SK-N-SH treated with all-trans-retinoic acid at 6 μM for 48 hours (cell line): ENCODE measurements at regions not wholly inside any gene's neighbourhood (a gene's known extent, or its start where the extent isn't known, plus 50 kb on each side); places are given as distances from the start of the nearest gene placed in this dataset.

Experiments
- ATAC-seq: fragments of 200-7000 bp; cut with Tn5 transposase; 3 replicates; pipeline ENCODE4 v1.9.1; 2020; ENCODE audit warnings: mild to moderate bottlenecking, moderate library complexity
- ARNTL ChIP-seq: fragments of 450-650 bp; formaldehyde crosslinking; IDR thresholded peaks from 2 replicates; pipeline ENCODE4 v1.5.0; 2020; ENCODE audit warnings: low read depth, mild to moderate bottlenecking, moderate library complexity, borderline replicate concordance
- BACH2 ChIP-seq: fragments of 250-450 bp; sonication (Bioruptor Pico); IDR thresholded peaks from 2 replicates; pipeline ENCODE4 v1.9.0; 2021; ENCODE audit warnings: mild to moderate bottlenecking, borderline replicate concordance
- CREB5 ChIP-seq: fragments of 250-450 bp; sonication (Bioruptor Pico); IDR thresholded peaks from 2 replicates; pipeline ENCODE4 v1.5.1; 2020; ENCODE audit warnings: low read depth, mild to moderate bottlenecking, moderate library complexity
- ISL1 ChIP-seq: fragments of 250-450 bp; sonication (Bioruptor Pico); IDR thresholded peaks from 2 replicates; pipeline ENCODE4 v2.1.2; 2022; ENCODE audit warnings: mild to moderate bottlenecking, moderate library complexity
- POU6F1 ChIP-seq: fragments of 250-450 bp; sonication (Bioruptor Pico); IDR thresholded peaks from 2 replicates; pipeline ENCODE4 v1.8.0; 2021; ENCODE audit warnings: low read depth, mild to moderate bottlenecking, moderate library complexity, borderline replicate concordance
- PPARA ChIP-seq: fragments of 250-450 bp; sonication (Bioruptor Pico); IDR thresholded peaks from 2 replicates; pipeline ENCODE4 v1.5.0; 2020; ENCODE audit warnings: mild to moderate bottlenecking, borderline replicate concordance
- RARB ChIP-seq: fragments of 250-450 bp; sonication (Bioruptor Pico); IDR thresholded peaks from 2 replicates; pipeline ENCODE4 v1.8.0; 2021; ENCODE audit warnings: mild to moderate bottlenecking, moderate library complexity
- TCF4 ChIP-seq: fragments of 250-450 bp; sonication (Bioruptor Pico); IDR thresholded peaks from 2 replicates; pipeline ENCODE4 v1.8.0; 2021; ENCODE audit warnings: mild to moderate bottlenecking, moderate library complexity, borderline replicate concordance
- ZC3H10 ChIP-seq: fragments of 250-450 bp; sonication (Bioruptor Pico); IDR thresholded peaks from 2 replicates; pipeline ENCODE4 v1.5.1; 2021; ENCODE audit warnings: mild to moderate bottlenecking, moderate library complexity
- ZFP3 ChIP-seq: fragments of 250-450 bp; sonication (Bioruptor Pico); IDR thresholded peaks from 2 replicates; pipeline ENCODE4 v1.5.0; 2020; ENCODE audit warnings: mild to moderate bottlenecking, moderate library complexity
- ZFP30 ChIP-seq: fragments of 450-650 bp; formaldehyde crosslinking; IDR thresholded peaks from 2 replicates; pipeline ENCODE4 v1.5.0; 2022; ENCODE audit warnings: mild to moderate bottlenecking, moderate library complexity
- ZNF70 ChIP-seq: fragments of 450-650 bp; formaldehyde crosslinking; IDR thresholded peaks from 2 replicates; pipeline ENCODE4 v1.5.0; 2020; ENCODE audit warnings: mild to moderate bottlenecking, moderate library complexity
- ZNF8 ChIP-seq: fragments of 450-650 bp; formaldehyde crosslinking; IDR thresholded peaks from 2 replicates; pipeline ENCODE4 v1.5.0; 2020; ENCODE audit warnings: mild to moderate bottlenecking, moderate library complexity
- TF ChIP-seq, protein P1 (sequence below): fragments of 250-450 bp; sonication (Bioruptor Pico); IDR thresholded peaks from 2 replicates; pipeline ENCODE4 v1.5.1; 2021; ENCODE audit warnings: mild to moderate bottlenecking, moderate library complexity
- TF ChIP-seq, protein P2 (sequence below): fragments of 250-450 bp; sonication (Bioruptor Pico); IDR thresholded peaks from 2 replicates; pipeline ENCODE4 v1.8.0; 2020; ENCODE audit warnings: mild to moderate bottlenecking, moderate library complexity, borderline replicate concordance
- TF ChIP-seq, protein P3 (sequence below): fragments of 250-450 bp; sonication (Bioruptor Pico); IDR thresholded peaks from 2 replicates; pipeline ENCODE4 v1.5.0; 2020; ENCODE audit warnings: mild to moderate bottlenecking, moderate library complexity

- ATAC-seq, result peak; percentile 91
- TF ChIP-seq, protein P1, sequence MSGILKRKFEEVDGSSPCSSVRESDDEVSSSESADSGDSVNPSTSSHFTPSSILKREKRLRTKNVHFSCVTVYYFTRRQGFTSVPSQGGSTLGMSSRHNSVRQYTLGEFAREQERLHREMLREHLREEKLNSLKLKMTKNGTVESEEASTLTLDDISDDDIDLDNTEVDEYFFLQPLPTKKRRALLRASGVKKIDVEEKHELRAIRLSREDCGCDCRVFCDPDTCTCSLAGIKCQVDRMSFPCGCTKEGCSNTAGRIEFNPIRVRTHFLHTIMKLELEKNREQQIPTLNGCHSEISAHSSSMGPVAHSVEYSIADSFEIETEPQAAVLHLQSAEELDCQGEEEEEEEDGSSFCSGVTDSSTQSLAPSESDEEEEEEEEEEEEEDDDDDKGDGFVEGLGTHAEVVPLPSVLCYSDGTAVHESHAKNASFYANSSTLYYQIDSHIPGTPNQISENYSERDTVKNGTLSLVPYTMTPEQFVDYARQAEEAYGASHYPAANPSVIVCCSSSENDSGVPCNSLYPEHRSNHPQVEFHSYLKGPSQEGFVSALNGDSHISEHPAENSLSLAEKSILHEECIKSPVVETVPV (CRISPR knock-in tag), result no peak
- TF ChIP-seq ZC3H10 (CRISPR knock-in tag) (peak; percentile 65), ZNF70 (CRISPR knock-in tag) (no peak), ISL1 (CRISPR knock-in tag) (peak; percentile 83), TCF4 (CRISPR knock-in tag) (no peak)
- TF ChIP-seq, protein P2, sequence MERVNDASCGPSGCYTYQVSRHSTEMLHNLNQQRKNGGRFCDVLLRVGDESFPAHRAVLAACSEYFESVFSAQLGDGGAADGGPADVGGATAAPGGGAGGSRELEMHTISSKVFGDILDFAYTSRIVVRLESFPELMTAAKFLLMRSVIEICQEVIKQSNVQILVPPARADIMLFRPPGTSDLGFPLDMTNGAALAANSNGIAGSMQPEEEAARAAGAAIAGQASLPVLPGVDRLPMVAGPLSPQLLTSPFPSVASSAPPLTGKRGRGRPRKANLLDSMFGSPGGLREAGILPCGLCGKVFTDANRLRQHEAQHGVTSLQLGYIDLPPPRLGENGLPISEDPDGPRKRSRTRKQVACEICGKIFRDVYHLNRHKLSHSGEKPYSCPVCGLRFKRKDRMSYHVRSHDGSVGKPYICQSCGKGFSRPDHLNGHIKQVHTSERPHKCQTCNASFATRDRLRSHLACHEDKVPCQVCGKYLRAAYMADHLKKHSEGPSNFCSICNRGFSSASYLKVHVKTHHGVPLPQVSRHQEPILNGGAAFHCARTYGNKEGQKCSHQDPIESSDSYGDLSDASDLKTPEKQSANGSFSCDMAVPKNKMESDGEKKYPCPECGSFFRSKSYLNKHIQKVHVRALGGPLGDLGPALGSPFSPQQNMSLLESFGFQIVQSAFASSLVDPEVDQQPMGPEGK (CRISPR knock-in tag), result no peak
These were observed 259.2 kb upstream of the SORL1-AS1 start for GRCh38 chr11:121711939-121712338.

DNA sequence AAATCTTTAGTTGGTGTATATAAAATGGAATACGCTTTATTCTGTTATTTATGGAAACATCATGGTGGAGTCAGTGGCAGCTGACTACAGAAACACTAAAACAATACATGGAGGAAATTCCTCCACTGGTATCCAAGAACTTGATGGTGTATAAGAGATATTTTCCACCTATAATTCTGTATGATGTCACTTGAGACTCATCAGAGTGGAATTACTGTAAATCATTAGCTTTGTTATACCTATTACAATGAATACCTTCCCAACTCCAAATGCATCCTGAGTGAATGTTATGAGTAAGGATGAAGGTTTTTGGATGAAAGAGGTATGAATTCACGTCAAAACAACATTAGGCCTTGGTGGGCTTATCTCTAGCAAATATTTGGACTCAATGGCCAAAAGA is 258.5 kb upstream of the SORL1-AS1 start:
- no peak for ATAC-seq
- TF ChIP-seq ZNF8, result no peak

GRCh38 chr11:121706884-121707420 is 254.2 kb upstream of the SORL1-AS1 start:
- ATAC-seq, result no peak; the same call in 2 of the 3 replicates
- TF ChIP-seq TCF4 (CRISPR knock-in tag) (peak; percentile 54), ZFP30 (CRISPR knock-in tag) (no peak), ARNTL (no peak), PPARA (CRISPR knock-in tag) (no peak), CREB5 (CRISPR knock-in tag) (peak; percentile 15; the same call in 1 of the 2 replicates), RARB (no peak), BACH2 (no peak), ZNF70 (CRISPR knock-in tag) (no peak), POU6F1 (no peak), ISL1 (CRISPR knock-in tag) (peak; percentile 60), ZC3H10 (CRISPR knock-in tag) (no peak), ZNF8 (no peak), ZFP3 (no peak)
- TF ChIP-seq, protein P1 (CRISPR knock-in tag), result no peak
- TF ChIP-seq, protein P2 (CRISPR knock-in tag), result no peak
- TF ChIP-seq, protein P3, sequence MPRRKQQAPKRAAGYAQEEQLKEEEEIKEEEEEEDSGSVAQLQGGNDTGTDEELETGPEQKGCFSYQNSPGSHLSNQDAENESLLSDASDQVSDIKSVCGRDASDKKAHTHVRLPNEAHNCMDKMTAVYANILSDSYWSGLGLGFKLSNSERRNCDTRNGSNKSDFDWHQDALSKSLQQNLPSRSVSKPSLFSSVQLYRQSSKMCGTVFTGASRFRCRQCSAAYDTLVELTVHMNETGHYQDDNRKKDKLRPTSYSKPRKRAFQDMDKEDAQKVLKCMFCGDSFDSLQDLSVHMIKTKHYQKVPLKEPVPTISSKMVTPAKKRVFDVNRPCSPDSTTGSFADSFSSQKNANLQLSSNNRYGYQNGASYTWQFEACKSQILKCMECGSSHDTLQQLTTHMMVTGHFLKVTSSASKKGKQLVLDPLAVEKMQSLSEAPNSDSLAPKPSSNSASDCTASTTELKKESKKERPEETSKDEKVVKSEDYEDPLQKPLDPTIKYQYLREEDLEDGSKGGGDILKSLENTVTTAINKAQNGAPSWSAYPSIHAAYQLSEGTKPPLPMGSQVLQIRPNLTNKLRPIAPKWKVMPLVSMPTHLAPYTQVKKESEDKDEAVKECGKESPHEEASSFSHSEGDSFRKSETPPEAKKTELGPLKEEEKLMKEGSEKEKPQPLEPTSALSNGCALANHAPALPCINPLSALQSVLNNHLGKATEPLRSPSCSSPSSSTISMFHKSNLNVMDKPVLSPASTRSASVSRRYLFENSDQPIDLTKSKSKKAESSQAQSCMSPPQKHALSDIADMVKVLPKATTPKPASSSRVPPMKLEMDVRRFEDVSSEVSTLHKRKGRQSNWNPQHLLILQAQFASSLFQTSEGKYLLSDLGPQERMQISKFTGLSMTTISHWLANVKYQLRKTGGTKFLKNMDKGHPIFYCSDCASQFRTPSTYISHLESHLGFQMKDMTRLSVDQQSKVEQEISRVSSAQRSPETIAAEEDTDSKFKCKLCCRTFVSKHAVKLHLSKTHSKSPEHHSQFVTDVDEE, result peak; percentile 64; the same call in 1 of the 2 replicates
